GM21529 (cell line): ENCODE measurements at regions not wholly inside any gene's neighbourhood (a gene's known extent, or its start where the extent isn't known, plus 50 kb on each side); places are given as distances from the start of the nearest gene placed in this dataset.
"Not testable (repeated sequence)": the region's sequence is repeated elsewhere in the genome, so short reads cannot be mapped to it uniquely, and the experiment has no call there.

Source experiments
- ATAC-seq: cut with Tn5 transposase; IDR thresholded peaks from one replicate; pipeline ENCODE4 v1.9.1; 2021; ENCODE audit not compliant: unreplicated experiment

DNA sequence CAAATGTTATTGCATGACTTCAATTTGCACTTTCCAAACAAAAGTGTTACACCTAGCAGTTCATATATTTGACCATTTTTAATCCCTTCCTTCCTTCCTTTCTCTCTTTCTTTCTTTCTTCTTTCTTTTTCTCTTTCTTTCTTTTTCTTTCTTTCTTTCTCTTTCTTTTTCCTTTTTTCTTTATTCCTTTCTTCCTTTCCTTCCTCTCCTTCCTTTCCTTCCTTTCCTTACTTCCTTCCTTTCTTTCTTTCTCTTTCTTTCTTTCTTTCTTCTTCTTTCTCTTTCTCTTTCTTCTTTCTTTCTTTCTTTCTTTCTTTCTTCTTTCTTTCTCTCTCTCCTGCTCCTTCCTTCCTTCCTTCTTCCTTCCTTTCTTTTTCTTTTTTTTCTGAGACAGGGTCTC is 146.7 kb upstream of the ALKAL2 start:
- no peak for ATAC-seq

DNA sequence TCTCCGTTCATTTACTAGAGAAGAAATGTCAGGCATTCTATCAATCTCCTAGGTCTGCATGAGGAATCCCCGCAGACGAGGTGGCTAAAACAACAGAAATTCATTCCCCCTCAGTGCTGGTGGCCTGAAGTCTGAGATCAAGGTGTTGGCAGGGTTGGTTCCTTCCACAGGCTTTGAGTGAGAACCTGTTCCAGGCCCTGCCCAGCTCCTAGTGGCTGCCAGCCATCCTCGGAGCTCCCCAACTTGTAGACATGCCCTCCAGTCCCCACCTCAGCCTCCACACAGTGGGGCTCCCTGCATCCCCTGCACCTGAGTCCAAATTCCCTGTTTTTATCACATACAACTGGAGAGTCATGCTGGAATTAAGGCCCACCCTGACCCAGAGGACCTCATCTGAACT is 145.3 kb upstream of the ALKAL2 start:
- no peak for ATAC-seq

DNA sequence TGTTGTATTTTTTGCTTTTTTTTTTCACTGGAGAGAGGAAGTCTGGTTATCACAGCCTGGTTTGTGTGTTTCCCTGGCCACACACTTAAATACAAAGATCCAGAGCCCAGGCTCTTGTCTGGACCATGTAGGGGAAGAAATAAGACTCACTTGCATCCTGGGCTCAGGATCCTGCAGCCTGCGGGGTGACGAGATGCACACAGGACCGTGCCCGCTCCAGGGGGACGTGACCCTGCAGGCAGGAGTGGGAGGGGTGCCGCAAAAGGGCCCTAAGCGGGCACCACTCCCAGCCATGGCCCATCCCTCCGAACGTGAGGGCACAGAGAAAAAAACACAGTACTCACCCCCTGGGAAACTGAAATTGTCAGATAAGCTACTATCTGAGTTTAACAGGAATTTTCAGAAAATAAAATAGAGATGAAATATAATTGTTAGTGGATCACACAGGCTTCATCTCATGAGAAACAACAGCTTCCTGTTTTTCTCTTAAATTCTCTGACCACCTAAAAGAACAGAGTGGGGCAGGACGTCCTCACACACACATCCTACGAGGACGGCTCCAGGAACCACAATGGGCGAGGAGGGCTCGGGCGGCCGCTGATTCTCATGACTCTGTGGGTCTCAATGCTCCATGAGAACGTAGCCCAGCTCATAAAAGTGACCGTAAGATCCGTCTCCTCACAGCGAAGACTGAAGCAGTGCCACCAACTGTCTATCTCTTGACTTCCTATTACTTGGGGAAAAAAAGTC is 142.6 kb upstream of the ALKAL2 start:
- no peak for ATAC-seq

DNA sequence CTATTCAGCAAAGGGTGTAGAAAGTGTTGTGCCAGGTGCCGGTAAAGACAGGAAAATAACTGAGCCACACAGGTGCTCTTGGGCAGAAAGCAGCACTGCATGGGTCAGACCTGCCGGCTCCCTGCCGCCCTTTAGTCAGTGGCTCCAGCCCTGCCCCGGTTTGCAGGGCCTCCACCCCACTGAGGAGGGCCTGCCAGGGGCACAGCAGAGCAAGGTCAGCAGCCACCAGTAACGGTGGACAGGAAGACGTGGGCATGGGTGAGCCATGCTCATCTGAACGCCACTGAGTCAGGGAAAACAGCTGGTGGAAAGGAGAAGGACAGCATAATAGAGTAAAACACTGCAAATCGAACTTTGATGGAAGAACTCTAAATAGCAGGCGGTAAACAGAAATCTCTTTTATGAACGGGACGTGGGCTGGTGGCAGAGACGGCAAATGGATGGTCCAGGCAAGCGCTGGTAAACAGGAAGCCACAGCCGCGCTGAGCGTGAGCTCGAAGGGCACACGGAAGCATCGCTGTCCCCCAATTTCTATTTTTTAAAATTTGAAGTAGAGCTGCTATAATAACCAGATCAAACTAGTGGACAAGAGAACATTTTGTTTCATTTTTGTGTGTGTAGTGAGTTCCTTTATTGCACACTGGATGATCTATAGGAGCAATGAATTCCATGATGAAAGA is 141.8 kb upstream of the ALKAL2 start:
- no peak for ATAC-seq

DNA sequence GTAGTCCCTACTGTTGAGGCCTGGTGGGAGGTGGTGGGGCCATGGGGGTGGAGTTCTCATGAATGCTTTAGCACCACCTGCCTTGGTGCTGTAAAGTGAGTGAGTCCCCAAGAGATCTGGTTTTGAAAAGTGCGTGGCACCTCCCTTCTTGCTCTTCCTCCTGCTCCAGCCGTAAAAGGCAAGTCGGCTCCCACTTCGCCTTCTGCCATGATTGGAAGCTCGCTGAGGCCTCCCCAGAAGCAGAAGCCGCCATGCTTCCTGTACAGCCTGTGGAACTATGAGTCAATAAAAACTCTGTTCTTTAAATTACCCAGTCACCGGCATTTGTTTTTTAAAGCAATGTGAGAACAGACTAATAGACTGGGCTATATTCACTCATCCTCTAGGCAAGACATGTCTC is 141.3 kb upstream of the ALKAL2 start:
- no peak for ATAC-seq

DNA sequence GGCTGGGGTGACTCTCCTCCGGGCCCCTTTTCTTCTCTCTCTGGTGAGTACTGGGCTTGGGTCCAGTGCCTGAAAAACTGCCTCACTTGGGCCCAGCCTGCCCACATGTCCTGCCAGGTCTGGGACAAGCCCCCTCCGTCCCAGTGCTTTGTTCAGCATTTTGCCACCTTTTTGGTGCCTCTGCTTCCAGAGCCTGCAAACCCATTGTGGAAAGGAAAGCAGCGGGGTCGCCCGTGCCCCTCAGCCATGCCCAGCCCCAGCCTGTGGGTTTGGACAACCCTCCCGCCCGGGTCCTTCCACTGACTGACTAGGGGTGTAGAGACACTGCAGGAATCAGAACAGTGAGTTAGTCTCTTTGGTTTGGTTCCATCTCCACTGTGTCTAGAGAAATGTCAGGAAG is 140.7 kb upstream of the ALKAL2 start:
- ATAC-seq: no peak

DNA sequence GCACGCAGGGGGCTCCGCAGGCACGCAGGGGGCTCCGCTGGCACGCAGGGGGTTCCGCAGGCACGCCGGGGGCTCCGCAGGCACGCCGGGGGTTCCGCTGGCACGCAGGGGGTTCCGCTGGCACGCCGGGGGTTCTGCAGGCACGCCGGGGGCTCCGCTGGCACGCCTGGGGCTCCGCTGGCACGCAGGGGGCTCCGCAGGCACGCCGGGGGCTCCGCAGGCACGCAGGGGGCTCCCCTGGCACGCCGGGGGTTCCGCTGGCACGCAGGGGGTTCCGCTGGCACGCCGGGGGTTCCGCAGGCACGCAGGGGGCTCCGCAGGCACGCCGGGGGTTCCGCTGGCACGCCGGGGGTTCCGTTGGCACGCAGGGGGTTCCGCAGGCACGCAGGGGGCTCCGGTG is 138.8 kb upstream of the ALKAL2 start:
- not testable (repeated sequence) for ATAC-seq

DNA sequence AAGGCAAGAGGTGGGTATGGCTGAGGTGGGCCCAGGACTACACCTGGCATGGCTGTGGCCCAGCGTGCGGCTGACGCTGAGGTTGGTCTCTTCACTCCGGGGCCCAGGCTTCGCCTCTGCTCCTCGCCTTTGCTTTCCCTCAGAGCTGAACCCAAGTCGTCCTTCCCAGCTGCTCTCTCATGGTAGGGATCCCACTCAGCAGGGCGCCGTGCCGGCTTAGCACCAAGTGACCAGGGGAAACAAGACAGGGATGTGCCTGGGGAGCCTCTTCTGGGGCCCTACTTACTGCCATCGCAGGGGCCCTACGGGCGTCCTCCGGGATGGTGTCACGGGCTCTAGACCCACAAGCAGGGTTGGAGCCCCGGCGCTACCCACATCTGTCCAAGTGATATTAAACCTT is 138.1 kb upstream of the ALKAL2 start:
- no peak for ATAC-seq

DNA sequence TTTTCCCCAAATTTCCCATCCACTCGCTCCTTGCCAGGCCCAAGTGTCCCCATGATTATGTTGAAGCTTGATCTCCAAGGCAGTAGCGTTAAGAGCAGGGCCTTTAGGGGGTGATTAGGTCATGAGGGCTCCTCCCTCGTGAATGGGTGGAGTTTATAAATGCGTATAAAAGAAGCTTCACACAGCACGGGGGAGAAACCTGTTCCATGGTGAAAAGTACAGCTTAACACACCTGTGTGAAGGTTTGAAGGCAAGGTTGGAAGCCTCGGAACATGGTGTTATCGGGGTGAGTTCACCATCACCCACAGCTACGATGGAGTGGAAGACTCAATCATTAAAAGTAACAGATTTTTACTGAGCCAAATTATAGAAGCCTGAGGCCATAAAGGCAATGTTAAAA is 137.4 kb upstream of the ALKAL2 start:
- ATAC-seq: no peak

DNA sequence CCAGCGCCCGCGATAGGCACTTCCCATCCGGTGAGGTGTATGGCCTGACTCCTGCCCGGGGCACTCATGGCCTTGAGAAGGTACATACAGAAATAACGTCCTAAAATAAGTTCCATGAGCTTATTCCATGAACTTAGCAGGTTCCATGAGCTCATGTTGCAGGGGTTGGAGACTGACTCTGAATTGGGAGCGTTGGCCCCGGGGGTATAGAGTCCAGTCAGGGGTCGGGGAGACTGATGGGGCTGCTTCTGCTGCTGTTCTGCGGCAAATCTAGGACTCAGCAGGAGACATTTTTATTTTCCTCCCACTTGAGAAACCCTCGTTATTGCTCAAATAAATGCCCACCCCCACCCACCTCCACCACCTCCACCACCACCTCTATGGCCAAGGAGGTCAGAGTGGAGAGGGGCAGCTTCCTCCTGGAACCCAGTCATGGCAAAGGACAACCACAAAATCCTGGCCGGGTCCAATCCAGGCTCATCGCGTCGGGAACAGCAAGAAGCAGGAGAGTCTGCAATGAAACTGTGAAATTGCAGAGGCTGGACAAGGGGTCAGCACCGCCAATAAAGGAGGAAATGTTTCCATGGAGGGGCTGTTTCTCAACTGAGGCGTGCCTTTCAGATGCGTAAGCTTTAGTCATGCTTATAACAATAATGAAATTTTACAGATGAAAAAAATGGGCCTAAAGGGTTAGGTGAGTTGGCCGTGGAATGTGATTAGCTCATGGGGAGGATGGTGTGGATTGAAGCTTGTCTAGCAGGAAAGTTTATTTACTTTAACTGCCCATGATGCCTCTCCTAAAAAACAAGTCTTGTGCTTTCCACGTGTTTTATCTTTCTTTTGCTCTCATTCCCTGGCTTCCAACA is 136.6 kb upstream of the ALKAL2 start:
- no peak for ATAC-seq

DNA sequence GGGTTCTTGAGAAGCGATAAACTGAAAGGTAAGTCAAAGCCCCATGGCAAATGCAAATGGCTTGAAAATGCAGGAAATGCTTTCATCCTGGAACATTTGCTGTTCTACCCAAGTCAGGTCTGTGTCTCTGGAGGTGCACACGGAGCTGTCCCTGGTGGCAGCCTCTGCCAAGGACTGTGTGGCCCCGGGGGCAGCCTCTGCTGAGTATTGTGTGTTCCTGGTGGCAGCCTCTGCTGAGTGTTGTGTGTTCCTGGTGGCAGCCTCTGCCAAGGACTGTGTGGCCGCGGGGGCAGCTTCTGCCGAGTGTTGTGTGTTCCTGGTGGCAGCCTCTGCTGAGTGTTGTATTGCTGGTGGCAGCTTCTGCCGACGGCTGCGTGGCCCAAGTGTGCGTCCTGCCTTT is 135.6 kb upstream of the ALKAL2 start:
- no peak for ATAC-seq

DNA sequence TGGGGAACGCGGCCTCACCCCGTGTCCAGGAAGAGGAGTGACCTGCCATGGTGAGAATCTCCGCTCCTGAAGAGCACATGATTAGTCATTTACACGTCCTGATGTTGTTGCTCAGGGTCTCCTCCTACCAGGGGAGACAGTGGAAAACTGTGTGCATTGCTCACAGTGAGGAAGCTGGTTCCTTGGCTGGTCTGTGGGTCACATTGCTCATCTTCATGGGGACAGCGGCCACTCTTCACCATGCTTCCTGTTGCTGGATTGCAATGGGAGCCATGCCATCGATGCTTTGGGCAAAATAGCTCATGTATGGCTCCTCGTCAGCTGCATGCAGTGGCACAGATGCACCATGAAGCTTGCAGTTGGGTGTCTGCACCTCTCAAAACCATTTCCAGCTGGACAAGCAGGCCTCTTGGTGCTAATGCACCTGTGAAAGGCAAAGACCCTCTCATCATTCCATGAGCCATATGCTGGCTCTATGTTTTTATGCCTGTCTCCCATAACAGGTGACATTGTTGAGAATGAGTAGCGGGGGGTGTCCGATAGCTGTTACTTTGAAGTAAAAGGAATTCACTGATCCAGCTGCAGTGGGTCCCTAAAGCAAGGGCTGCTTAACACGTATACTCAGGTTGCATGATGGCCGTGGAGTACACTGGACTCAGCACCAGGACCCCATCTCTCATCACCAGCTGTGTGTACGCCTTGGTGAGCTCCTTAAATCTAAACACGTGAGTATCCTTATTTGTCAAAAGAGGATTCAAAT is 135.0 kb upstream of the ALKAL2 start:
- ATAC-seq: no peak

DNA sequence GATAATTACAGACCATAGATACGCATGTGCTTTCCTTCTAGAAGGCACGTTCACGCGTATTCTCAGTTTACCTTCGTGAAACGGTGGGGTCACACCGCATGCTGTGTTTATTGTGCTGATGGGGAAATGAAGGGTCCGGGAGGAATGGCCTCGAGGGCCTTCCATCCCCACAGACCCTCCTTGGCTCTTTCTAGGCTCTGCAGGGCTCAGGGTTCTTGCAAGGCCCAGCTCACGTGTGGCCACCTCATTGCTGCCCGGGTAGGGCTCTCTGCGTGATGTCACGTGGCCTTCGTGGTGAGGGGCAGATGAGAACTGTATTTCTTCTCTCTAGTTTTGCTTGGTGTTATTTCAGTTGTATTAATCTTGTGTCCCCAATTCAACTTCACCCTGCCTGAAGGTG is 133.5 kb upstream of the ALKAL2 start:
- no peak for ATAC-seq

DNA sequence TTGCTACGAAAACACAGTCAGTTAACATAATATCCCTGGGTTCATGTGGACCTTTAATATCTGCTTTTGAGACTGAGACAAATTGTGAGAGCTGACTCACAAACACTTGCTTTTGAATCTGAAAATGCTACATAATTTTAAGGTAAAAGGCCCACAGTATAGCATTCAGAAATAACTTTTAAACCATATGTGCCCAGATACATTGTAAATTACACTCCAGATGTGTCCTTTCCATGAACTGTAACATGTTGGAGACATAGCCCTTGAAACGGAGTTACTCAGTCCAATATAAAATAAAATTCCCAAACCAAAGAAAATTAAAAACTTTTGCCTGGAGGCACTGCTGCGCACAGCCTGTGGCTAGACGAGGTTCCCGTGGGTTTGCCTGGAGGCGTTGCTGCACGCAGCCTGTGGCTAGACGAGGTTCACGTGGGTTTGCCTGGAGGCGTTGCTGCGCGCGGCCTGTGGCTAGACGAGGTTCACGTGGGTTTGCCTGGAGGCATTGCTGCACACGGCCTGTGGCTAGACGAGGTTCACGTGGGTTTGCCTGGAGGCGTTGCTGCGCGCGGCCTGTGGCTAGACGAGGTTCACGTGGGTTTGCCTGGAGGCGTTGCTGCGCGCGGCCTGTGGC is 131.9 kb upstream of the ALKAL2 start:
- ATAC-seq: no peak

DNA sequence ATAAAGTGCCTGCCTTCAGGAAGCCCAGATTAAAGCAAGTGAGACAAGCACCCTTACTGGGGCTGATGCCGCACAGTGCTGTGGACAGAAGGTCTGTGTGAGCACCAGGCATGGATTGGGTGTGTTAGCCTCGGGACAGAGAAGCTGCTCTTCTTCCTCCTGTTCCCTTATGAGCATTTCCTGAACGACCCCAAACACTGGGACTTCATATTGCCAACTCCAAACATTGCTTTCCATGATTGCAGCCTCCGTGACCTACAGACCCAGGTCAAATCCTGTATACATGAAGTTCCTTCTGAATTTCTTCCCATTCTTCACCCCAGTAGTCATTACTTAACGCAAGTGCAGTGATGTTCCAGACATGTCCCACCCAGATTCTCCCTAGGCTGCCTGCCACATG is 129.8 kb upstream of the ALKAL2 start:
- no peak for ATAC-seq

DNA sequence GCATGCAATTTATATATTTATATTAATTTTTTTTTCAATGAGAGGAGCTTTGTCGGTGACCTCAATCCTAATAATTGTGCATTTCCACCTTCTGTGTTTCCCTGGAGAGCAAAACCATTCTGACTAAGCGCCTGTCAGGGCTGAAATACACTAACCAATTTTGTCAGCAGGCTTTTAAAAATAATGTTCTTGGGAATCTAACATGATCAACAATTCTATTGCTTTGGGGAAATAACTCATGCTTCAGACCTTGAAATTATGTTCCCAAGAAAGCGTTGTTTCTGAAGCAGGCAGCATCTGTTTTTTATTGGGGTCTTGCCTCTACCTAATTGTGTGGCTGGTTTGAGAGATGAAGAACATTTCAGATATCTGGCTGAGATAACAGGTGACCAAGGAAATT is 129.1 kb upstream of the ALKAL2 start:
- ATAC-seq: no peak

DNA sequence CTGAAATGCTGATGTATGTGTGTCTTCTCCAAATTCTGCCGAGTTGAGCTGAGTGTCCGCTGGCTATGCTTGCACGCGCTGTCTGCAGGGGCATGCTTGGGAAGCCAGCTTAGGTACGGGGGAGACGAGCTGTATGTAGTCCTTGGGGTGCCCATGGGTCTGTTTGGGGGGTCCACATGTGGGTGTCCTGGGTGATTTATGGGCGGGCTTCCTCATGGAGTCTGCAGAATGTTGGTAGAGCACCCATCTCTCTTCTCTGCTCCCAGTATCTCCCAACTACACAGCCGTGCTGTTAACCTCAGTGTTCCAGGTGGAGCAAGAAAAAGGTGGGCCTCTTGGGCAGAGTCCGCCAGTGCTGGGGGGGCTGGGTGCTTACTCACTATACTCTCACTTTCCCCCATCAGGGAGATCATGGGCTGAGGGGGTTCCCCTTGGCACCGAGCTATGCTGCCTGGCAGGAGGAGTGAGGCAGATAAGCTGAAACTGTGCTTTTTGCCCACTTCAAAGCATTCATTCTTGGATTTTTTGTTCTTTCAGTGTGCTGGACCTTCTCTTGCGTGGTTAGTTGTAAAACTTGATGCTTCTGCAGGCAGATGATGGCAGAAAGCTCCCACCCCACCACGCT is 128.2 kb upstream of the ALKAL2 start:
- no peak for ATAC-seq

DNA sequence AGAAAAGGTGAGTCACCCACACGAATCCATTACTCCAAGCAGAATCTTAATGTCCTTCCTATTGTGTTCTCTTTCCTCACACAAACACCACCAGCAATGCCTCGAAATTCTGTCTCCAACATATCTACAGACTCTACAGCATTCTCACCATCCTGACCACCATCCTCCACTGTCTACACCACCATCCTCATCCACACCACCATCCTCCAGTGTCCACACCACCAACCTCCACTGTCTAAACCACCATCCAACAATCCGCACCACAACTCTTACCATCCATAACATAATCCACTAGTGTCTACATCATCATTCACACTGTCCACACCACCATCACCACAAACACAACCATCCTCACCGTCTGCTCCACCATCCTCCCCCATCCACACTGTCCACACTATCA is 121.6 kb upstream of the ALKAL2 start:
- no peak for ATAC-seq

DNA sequence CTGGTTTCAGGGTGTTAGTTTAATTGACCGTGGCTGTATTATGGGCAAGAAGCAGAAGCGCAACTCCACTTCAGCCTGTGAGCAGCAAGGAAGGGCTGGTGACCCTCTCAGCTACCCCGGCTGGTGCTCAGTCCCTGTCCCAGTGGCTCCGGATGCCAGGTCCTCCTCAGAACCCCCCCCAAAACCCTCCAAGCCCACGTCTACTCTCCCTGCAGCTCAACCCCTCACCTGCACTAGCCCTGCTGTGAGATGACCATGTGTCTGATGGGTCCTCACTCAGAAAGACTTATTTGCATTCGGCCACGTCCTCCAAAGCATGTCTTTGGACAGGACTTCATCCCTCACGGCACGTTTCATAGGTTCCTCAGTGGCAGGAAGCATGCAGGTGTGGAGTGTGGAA is 119.7 kb upstream of the ALKAL2 start:
- ATAC-seq: no peak

DNA sequence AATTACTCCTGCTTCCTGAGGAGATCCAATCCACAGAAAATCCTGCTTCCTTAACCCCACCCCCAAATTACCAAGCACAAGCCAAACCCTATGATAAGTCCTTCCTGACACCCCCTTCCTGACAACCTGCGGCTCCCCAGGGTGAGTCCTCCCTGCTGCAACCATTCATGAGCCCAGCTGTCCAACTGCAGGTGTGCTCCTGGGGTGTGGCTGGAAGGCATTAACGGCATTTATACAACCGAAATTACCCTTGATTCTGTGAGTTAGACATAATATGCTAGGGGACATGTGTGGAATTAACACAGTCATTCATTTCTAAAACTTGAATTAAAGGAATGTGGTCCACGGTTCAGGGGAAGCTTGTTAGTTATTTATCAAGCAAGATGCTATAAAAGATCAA is 119.0 kb upstream of the ALKAL2 start:
- no peak for ATAC-seq
